SK-N-SH treated with all-trans-retinoic acid at 6 μM for 48 hours (cell line): ENCODE measurements at regions not wholly inside any gene's neighbourhood (a gene's known extent, or its start where the extent isn't known, plus 50 kb on each side); places are given as distances from the start of the nearest gene placed in this dataset.

Experiments used
- CSRNP3 ChIP-seq: fragments of 250-450 bp; sonication (Bioruptor Pico); IDR thresholded peaks from 2 replicates; pipeline ENCODE4 v1.5.1; 2021; ENCODE audit warnings: mild to moderate bottlenecking, moderate library complexity
- POU6F1 ChIP-seq: fragments of 250-450 bp; sonication (Bioruptor Pico); IDR thresholded peaks from 2 replicates; pipeline ENCODE4 v1.8.0; 2021; ENCODE audit warnings: low read depth, mild to moderate bottlenecking, moderate library complexity, borderline replicate concordance

DNA sequence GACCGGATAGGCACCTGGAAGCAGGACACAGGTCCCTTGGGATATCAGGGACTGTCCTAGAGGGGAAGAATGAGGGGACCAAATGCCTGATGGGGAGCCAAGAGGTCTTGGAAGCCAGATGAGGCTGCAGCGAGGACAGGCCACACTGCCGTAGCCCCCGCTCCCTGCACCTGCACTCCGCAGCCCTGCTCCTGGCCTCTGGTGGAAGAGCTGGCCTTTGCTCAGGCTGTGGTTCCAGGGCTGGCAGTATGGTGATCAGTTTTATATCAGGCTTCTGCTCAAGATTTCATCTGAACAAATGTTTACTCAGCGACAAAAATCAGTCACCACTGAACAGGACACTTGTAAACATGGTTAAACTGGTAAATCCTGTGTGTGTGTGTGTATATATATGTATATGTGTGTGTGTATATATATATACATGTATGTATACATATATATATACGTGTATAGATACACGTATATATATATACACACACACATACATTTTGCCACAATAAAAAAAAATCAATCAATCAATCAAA lies 52.5 kb upstream of the TAF1B start:
- TF ChIP-seq POU6F1 (no peak), CSRNP3 (CRISPR knock-in tag) (no peak)
